H9 (cell line): ENCODE measurements at regions not wholly inside any gene's neighbourhood (a gene's known extent, or its start where the extent isn't known, plus 50 kb on each side); places are given as distances from the start of the nearest gene placed in this dataset.

ENCODE experiments used
- DNase-seq: peaks from one replicate; pipeline ENCODE4 v3.0.0-alpha.2; 2017
- H2AFZ ChIP-seq: one replicate; pipeline ENCODE4 v1.6.1; 2013; ENCODE audit warnings: mild to moderate bottlenecking, low read length, control low read depth, moderate library complexity
- H2AK5ac ChIP-seq: 2 replicates; pipeline ENCODE4 v1.6.1; 2013; ENCODE audit warnings: low read length, control low read depth, mixed read lengths; ENCODE audit not compliant: insufficient read length
- H2BK120ac ChIP-seq: one replicate; pipeline ENCODE4 v1.6.1; 2013; ENCODE audit warnings: low read depth, mild to moderate bottlenecking, low read length, control low read depth, inconsistent platforms; ENCODE audit not compliant: poor library complexity, severe bottlenecking
- H2BK12ac ChIP-seq: 2 replicates; pipeline ENCODE4 v1.6.1; 2013; ENCODE audit warnings: low read length, control low read depth, mixed read lengths, low read depth; ENCODE audit not compliant: insufficient read length
- H2BK15ac ChIP-seq: 2 replicates; pipeline ENCODE4 v1.6.1; 2013; ENCODE audit warnings: low read depth, low read length, control low read depth
- H2BK20ac ChIP-seq: one replicate; pipeline ENCODE4 v1.6.1; 2013; ENCODE audit warnings: low read depth, mild to moderate bottlenecking, low read length, control low read depth, inconsistent platforms; ENCODE audit not compliant: poor library complexity, severe bottlenecking
- H2BK5ac ChIP-seq: 2 replicates; pipeline ENCODE4 v1.6.1; 2013; ENCODE audit warnings: low read length, control low read depth, mixed read lengths; ENCODE audit not compliant: insufficient read length
- H3K14ac ChIP-seq: 2 replicates; pipeline ENCODE4 v1.6.1; 2013; ENCODE audit warnings: low read length, control low read depth; ENCODE audit not compliant: insufficient read depth
- H3K18ac ChIP-seq: 2 replicates; pipeline ENCODE4 v1.6.1; 2013; ENCODE audit warnings: low read depth, mild to moderate bottlenecking, mixed read lengths, low read length, control low read depth; ENCODE audit not compliant: insufficient read length
- H3K23ac ChIP-seq: 2 replicates; pipeline ENCODE4 v1.6.1; 2013; ENCODE audit warnings: low read length, control low read depth, mixed read lengths, low read depth; ENCODE audit not compliant: insufficient read length
- H3K23me2 ChIP-seq: 2 replicates; pipeline ENCODE4 v1.6.1; 2013; ENCODE audit warnings: low read depth, mild to moderate bottlenecking, mixed read lengths, low read length, control low read depth; ENCODE audit not compliant: insufficient read length, poor library complexity, severe bottlenecking
- H3K27ac ChIP-seq: 2 replicates; pipeline ENCODE4 v1.5.1; 2013; ENCODE audit warnings: low read length, control low read depth, mixed read lengths, low read depth; ENCODE audit not compliant: insufficient read length
- H3K27me3 ChIP-seq: 2 replicates; pipeline ENCODE4 v1.6.1; 2013; ENCODE audit warnings: low read length, control low read depth, inconsistent platforms; ENCODE audit not compliant: insufficient read depth
- H3K4ac ChIP-seq: 2 replicates; pipeline ENCODE4 v1.6.1; 2013; ENCODE audit warnings: low read depth, mild to moderate bottlenecking, control low read depth, inconsistent platforms, low read length, moderate library complexity
- H3K4me1 ChIP-seq: 2 replicates; pipeline ENCODE4 v1.6.1; 2013; ENCODE audit warnings: low read length, control low read depth, inconsistent platforms; ENCODE audit not compliant: insufficient read depth
- H3K4me2 ChIP-seq: 2 replicates; pipeline ENCODE4 v1.6.1; 2013; ENCODE audit warnings: low read length, control low read depth, mixed read lengths; ENCODE audit not compliant: insufficient read length, insufficient read depth
- H3K56ac ChIP-seq: 2 replicates; pipeline ENCODE4 v1.6.1; 2013; ENCODE audit warnings: low read depth, mild to moderate bottlenecking, mixed read lengths, low read length, control low read depth; ENCODE audit not compliant: insufficient read length
- H3K79me1 ChIP-seq: 2 replicates; pipeline ENCODE4 v1.6.1; 2013; ENCODE audit warnings: low read depth, mild to moderate bottlenecking, moderate library complexity, low read length, control low read depth, inconsistent platforms; ENCODE audit not compliant: insufficient read depth, poor library complexity, severe bottlenecking
- H3K79me2 ChIP-seq: 2 replicates; pipeline ENCODE4 v1.6.1; 2013; ENCODE audit warnings: low read length, control low read depth, inconsistent platforms; ENCODE audit not compliant: insufficient read depth
- H3K9ac ChIP-seq: 2 replicates; pipeline ENCODE4 v1.6.1; 2013; ENCODE audit warnings: low read length, control low read depth, mixed read lengths; ENCODE audit not compliant: insufficient read length; ENCODE audit errors: extremely low read depth
- H3K9me3 ChIP-seq: one replicate; pipeline ENCODE4 v1.6.1; 2013; ENCODE audit warnings: low read depth, low read length, inconsistent platforms; ENCODE audit not compliant: control insufficient read depth
- H3T11ph ChIP-seq: one replicate; pipeline ENCODE4 v1.6.1; 2013; ENCODE audit warnings: mild to moderate bottlenecking, low read length, control low read depth, inconsistent platforms
- H4K20me1 ChIP-seq: one replicate; pipeline ENCODE4 v1.6.1; 2013; ENCODE audit not compliant: control insufficient read depth, insufficient read length, insufficient read depth
- H4K5ac ChIP-seq: 2 replicates; pipeline ENCODE4 v1.6.1; 2013; ENCODE audit warnings: low read depth, mild to moderate bottlenecking, mixed read lengths, low read length, control low read depth; ENCODE audit not compliant: insufficient read length
- H4K8ac ChIP-seq: replicated peaks from 2 replicates; pipeline ENCODE4 v1.6.1; 2013; ENCODE audit warnings: low read length, control low read depth, mixed read lengths, low read depth; ENCODE audit not compliant: insufficient read length
- H4K91ac ChIP-seq: 2 replicates; pipeline ENCODE4 v1.6.1; 2013; ENCODE audit warnings: low read depth, mild to moderate bottlenecking, moderate library complexity, mixed read lengths, low read length, control low read depth; ENCODE audit not compliant: insufficient read length
- H3K27ac Mint-ChIP-seq, 3 experiments: 2 replicates in 2 of 3; 3 replicates in 1 of 3; pipeline ENCODE4 v1.8.0; 2020 to 2021; ENCODE audit warnings: mixed read lengths in 3 of 3, mild to moderate bottlenecking in 1 of 3, moderate library complexity in 1 of 3
- H3K27me3 Mint-ChIP-seq: 2 replicates; pipeline ENCODE4 v1.8.0; 2021; ENCODE audit warnings: low read depth, mild to moderate bottlenecking, moderate library complexity, mixed read lengths
- H3K36me3 Mint-ChIP-seq, 3 experiments: 2 replicates in 2 of 3; 3 replicates in 1 of 3; pipeline ENCODE4 v1.8.0; 2020 to 2021; ENCODE audit warnings: low read depth in 3 of 3, mixed read lengths in 3 of 3; ENCODE audit not compliant: insufficient read depth in 1 of 3
- H3K4me1 Mint-ChIP-seq, 2 experiments: 2 replicates each; pipeline ENCODE4 v1.8.0; 2020; ENCODE audit warnings: mixed read lengths in 2 of 2
- H3K4me3 Mint-ChIP-seq, 2 experiments: 2 replicates in 1 of 2; 3 replicates in 1 of 2; pipeline ENCODE4 v1.8.0; 2020 to 2021; ENCODE audit warnings: mild to moderate bottlenecking in 2 of 2, mixed read lengths in 2 of 2, moderate library complexity in 1 of 2
- H3K9me3 Mint-ChIP-seq, 2 experiments: 2 replicates in 1 of 2; 3 replicates in 1 of 2; pipeline ENCODE4 v1.8.0; 2020; ENCODE audit warnings: mild to moderate bottlenecking in 2 of 2, mixed read lengths in 2 of 2, moderate library complexity in 1 of 2
- WGBS: extraction: QIAGEN DNeasy Blood & Tissue Kit; methylation state at CpG from one replicate; pipeline ENCODE4 v1.1.7; 2013; ENCODE audit warnings: missing lambda C conversion rate, low lambda C conversion rate, mixed read lengths; ENCODE audit not compliant: insufficient read length; ENCODE audit errors: extremely low coverage; 5-methylcytosine and 5-hydroxymethylcytosine counted together
- TF ChIP-seq, protein P1 (sequence below): fragments of 200-600 bp; sonication (generic); conservative IDR thresholded peaks from 3 replicates; pipeline ENCODE4 v1.8.0; 2021; ENCODE audit warnings: antibody characterized with exemption, mild to moderate bottlenecking

DNA sequence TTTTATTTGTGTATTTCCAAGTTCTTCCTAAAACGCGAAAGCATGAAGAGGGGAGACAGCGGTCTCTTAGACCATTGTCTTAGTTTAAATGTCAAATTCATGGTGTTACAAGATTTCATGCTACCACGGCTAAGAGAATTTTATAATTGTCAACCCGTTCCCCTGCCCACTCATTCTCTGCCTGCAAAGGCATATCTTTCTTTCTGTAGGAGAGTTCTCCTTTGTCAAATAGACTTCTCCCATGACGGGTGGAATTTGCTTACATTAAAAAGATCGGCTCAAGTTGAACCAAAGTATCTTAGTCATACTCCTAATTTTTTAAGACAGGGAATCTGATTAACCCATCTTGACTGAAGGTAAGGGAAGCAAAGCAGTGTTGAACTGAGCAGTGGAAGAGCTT lies 539.2 kb downstream of the REEP3 start:
- no peak for DNase-seq
- Mint-ChIP-seq H3K36me3 (no peaks in the 10 kb centered on the region), H3K27ac (no peak overlapping the region), H3K27me3 (peaks cover 1% of the 10 kb centered on the region), H3K4me3 (no peak overlapping the region), H3K9me3 (no peaks in the 10 kb centered on the region), H3K4me1 (no peaks in the 10 kb centered on the region; a peak in 1 of 4 replicates)
- H3K27ac ChIP-seq, result no peak overlapping the region
- H3K56ac ChIP-seq, result no peak overlapping the region
- H4K5ac ChIP-seq, result no peak overlapping the region
- H4K91ac ChIP-seq, result no peak overlapping the region
- H3K9ac ChIP-seq, result no peak overlapping the region
- H4K20me1 ChIP-seq, result no peaks in the 10 kb centered on the region
- H2BK120ac ChIP-seq, result no peak overlapping the region
- no peak overlapping the region for H2BK5ac ChIP-seq
- TF ChIP-seq, protein P1, sequence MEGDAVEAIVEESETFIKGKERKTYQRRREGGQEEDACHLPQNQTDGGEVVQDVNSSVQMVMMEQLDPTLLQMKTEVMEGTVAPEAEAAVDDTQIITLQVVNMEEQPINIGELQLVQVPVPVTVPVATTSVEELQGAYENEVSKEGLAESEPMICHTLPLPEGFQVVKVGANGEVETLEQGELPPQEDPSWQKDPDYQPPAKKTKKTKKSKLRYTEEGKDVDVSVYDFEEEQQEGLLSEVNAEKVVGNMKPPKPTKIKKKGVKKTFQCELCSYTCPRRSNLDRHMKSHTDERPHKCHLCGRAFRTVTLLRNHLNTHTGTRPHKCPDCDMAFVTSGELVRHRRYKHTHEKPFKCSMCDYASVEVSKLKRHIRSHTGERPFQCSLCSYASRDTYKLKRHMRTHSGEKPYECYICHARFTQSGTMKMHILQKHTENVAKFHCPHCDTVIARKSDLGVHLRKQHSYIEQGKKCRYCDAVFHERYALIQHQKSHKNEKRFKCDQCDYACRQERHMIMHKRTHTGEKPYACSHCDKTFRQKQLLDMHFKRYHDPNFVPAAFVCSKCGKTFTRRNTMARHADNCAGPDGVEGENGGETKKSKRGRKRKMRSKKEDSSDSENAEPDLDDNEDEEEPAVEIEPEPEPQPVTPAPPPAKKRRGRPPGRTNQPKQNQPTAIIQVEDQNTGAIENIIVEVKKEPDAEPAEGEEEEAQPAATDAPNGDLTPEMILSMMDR, result no peak
- H3T11ph ChIP-seq, result no peak overlapping the region
- no peaks in the 10 kb centered on the region for H3K4me1 ChIP-seq
- H2BK15ac ChIP-seq, result no peak overlapping the region
- H2BK12ac ChIP-seq, result no peak overlapping the region
- no peak overlapping the region for H2AK5ac ChIP-seq
- no peak overlapping the region for H2AFZ ChIP-seq
- no peak overlapping the region for H3K18ac ChIP-seq
- no peaks in the 10 kb centered on the region for H3K23me2 ChIP-seq
- H3K23ac ChIP-seq, result no peak overlapping the region
- no peak overlapping the region for H3K14ac ChIP-seq
- no peak overlapping the region for H3K4ac ChIP-seq
- H4K8ac ChIP-seq, result no peak overlapping the region
- H2BK20ac ChIP-seq, result no peak overlapping the region
- no peaks in the 10 kb centered on the region for H3K9me3 ChIP-seq
- no peaks in the 10 kb centered on the region for H3K27me3 ChIP-seq
- no peaks in the 10 kb centered on the region for H3K79me2 ChIP-seq
- H3K79me1 ChIP-seq, result no peaks in the 10 kb centered on the region
- no peak overlapping the region for H3K4me2 ChIP-seq
- no CpG with 5 or more reads among the region's 7 CpGs for WGBS
